Psoas muscle (tissue), 7 donors: ENCODE measurements at regions not wholly inside any gene's neighbourhood (a gene's known extent, or its start where the extent isn't known, plus 50 kb on each side); places are given as distances from the start of the nearest gene placed in this dataset.

Experiments used
- ATAC-seq, 4 donors: fragments of 200-7000 bp; cut with Tn5 transposase; one replicate each; pipeline ENCODE4 v1.9.1; 2020; ENCODE audit warnings: moderate library complexity in 3 of 4, mild to moderate bottlenecking in 2 of 4
- DNase-seq, 2 donors: peaks; one replicate each; pipeline ENCODE4 v3.0.0-alpha.2; 2020
- H3K27ac ChIP-seq: fragments of 200-600 bp; one replicate; pipeline ENCODE4 v1.8.0; 2022
- H3K27me3 ChIP-seq, 3 donors: fragments of 200-600 bp in 1 of 3; one replicate each; pipeline versions ENCODE4 v1.6.1 to v1.8.0; 2013 to 2022; ENCODE audit warnings: low read length in 2 of 3, mild to moderate bottlenecking in 2 of 3, moderate library complexity in 1 of 3; ENCODE audit not compliant: insufficient read depth in 3 of 3
- H3K36me3 ChIP-seq, 2 donors: fragments of 200-600 bp in 1 of 2; one replicate each; pipeline versions ENCODE4 v1.6.1 to v1.8.0; 2013 to 2022; ENCODE audit warnings: low read depth in 1 of 2, mild to moderate bottlenecking in 1 of 2, moderate library complexity in 1 of 2; ENCODE audit not compliant: insufficient read depth in 1 of 2
- H3K4me1 ChIP-seq: fragments of 200-600 bp; one replicate; pipeline ENCODE4 v1.8.0; 2022
- H3K4me3 ChIP-seq: fragments of 200-600 bp; one replicate; pipeline ENCODE4 v1.8.0; 2022; ENCODE audit warnings: mild to moderate bottlenecking
- H3K9me3 ChIP-seq: fragments of 200-600 bp; one replicate; pipeline ENCODE4 v1.8.0; 2022
- CTCF ChIP-seq: fragments of 200-600 bp; IDR thresholded peaks from one replicate; pipeline ENCODE4 v1.8.0; 2022; ENCODE audit warnings: antibody characterized with exemption
- WGBS, 3 donors: extraction: QIAGEN DNeasy Blood & Tissue Kit; methylation state at CpG; one replicate each; pipeline versions ENCODE4 v1.1.6 to v1.1.7; 2013; 5-methylcytosine and 5-hydroxymethylcytosine counted together
- intact Hi-C, 2 donors: fragments of 100-400 bp; cut with DNase I; formaldehyde crosslinking; loops; one replicate each; pipeline versions ENCODE4 v1.11.0 to v1.14.2; 2022
- donor health status: healthy with polysubstance abuse.
- donor health status: DM: no; HTN: no; CAD: no; lungs with moderate emphysema.
- donor health status: Bipolar disorder and iron deficiency.
- donor health status: healthy.
- donor health status: DM: yes; HTN: yes; CAD: no.
- donor health status: DM: no; HTN: no; CAD: no.
- donor health status: DM: yes; HTN: yes; CAD: no.

- H3K27ac ChIP-seq = peak overlapping the region; percentile 69
- H3K4me3 ChIP-seq = peak overlapping the region; percentile 57
- DNase-seq (no peak), ATAC-seq (no peak)
- no peaks in the 10 kb centered on the region for H3K9me3 ChIP-seq
- 61 to 65% (median 65%) methylated on average over 13 of the region's 13 CpGs for WGBS, 3 donors
- no peaks in the 10 kb centered on the region for H3K27me3 ChIP-seq
- no peaks in the 10 kb centered on the region for H3K36me3 ChIP-seq
- intact Hi-C loops = loop anchor here in 1 of 2 donors (5.0 kb wide), 1 partner anchor 45 kb away; no protein-coding TSS in a partner anchor
- peaks cover 42% of the 10 kb centered on the region for H3K4me1 ChIP-seq
- TF ChIP-seq CTCF = no peak
Observed at GRCh38 chr16:14002416-14002990, 68.6 kb upstream of the MRTFB start.

GRCh38 chr16:14003074-14003570 lies 68.0 kb upstream of the MRTFB start:
- H3K4me1 ChIP-seq = peaks cover 46% of the 10 kb centered on the region
- H3K27ac ChIP-seq = peak overlapping the region; percentile 69
- intact Hi-C loops = loop anchor here in 1 of 2 donors (5.0 kb wide), 1 partner anchor 46 kb away; no protein-coding TSS in a partner anchor
- peak; percentile 62 to 83 (median 80) for ATAC-seq
- 5 to 21% (median 7%) methylated on average over 15 of the region's 15 CpGs for WGBS, 3 donors
- H3K27me3 ChIP-seq = no peaks in the 10 kb centered on the region
- DNase-seq = peak; percentile 65 to 74
- TF ChIP-seq CTCF = no peak
- no peaks in the 10 kb centered on the region for H3K36me3 ChIP-seq
- H3K9me3 ChIP-seq = no peaks in the 10 kb centered on the region
- H3K4me3 ChIP-seq = peak overlapping the region; percentile 57

- no peak for TF ChIP-seq CTCF
- ATAC-seq = peak; percentile 56 to 74 (median 62)
- Histone ChIP-seq H3K27me3 (no peaks in the 10 kb centered on the region), H3K9me3 (no peaks in the 10 kb centered on the region), H3K36me3 (no peaks in the 10 kb centered on the region), H3K4me1 (peaks cover 45% of the 10 kb centered on the region), H3K4me3 (no peak overlapping the region), H3K27ac (peak overlapping the region; percentile 69)
- peak in 1 of 2 donors; percentile 82 for DNase-seq
- WGBS, 3 donors = 46 to 73% (median 58%) methylated on average over 13 of the region's 13 CpGs
- intact Hi-C loops = loop anchor here in 1 of 2 donors (5.0 kb wide), 1 partner anchor 47 kb away; no protein-coding TSS in a partner anchor
Observed at GRCh38 chr16:14004031-14004728, 66.9 kb upstream of the MRTFB start.

- peak in 1 of 2 donors; percentile 51 for DNase-seq
- H3K9me3 ChIP-seq = no peaks in the 10 kb centered on the region
- no peak for TF ChIP-seq CTCF
- no peak overlapping the region for H3K4me3 ChIP-seq
- H3K36me3 ChIP-seq = no peaks in the 10 kb centered on the region
- H3K4me1 ChIP-seq = peaks cover 39% of the 10 kb centered on the region
- no peaks in the 10 kb centered on the region for H3K27me3 ChIP-seq
- peak in 1 of 4 donors; percentile 6 for ATAC-seq
- peak overlapping the region; percentile 69 for H3K27ac ChIP-seq
- WGBS, 3 donors = 17 to 37% (median 23%) methylated on average over 2 of the region's 2 CpGs
- intact Hi-C loops = loop anchor here in 1 of 2 donors (5.0 kb wide), 1 partner anchor 48 kb away; no protein-coding TSS in a partner anchor
Observed at GRCh38 chr16:14004729-14005315, 66.3 kb upstream of the MRTFB start.
